ENCODE measurements at regions not wholly inside any gene's neighbourhood (a gene's known extent, or its start where the extent isn't known, plus 50 kb on each side); places are given as distances from the start of the nearest gene placed in this dataset.
A peak's percentile ranks its signal among the peaks of the same experiment; 100 is the strongest.
"Not testable (repeated sequence)": the region's sequence is repeated elsewhere in the genome, so short reads cannot be mapped to it uniquely, and the experiment has no call there.

DNA sequence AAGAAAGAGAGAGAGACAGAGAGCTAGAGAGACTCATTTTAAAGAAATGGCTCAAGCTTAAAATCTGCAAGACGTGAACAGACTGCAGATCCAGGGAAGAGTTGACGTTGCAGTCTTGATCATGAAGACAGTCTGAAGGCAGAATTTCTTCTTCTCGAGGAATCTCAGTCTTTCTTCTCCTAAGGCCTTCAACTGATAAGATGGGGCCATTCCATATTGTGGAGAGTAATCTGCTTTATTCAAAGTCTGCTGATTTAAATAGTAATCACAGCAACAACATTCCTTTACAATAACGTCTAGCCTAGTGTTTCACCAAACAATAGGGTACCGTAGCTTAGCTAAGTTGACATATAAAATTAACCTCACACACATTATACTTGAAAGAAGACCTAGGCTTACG is 208.4 kb upstream of the ADAMTS3 start:
- no peak for DNase-seq (ENCODE audit: low read depth in 2 of 2)

DNA sequence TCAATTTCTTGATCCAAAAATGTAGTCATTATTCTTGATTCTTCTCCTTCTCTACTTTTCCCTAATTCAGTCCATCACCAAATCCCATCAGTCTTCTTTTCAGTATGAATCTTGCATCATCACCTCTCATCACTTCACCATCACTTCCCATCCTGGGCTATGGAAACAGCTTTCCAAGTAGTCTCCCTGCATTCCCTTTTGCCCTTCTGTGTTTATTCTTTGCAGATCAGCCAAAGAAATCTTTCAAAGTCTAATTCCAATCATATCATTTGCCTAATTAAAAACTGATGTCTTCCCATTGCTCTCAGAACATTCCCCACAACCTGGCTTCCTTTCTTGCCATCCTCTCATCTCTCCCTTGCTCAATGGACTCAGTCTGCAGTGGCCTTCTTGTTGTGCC is 201.7 kb upstream of the ADAMTS3 start:
- no peak for DNase-seq (ENCODE audit: low read depth in 2 of 2)

DNA sequence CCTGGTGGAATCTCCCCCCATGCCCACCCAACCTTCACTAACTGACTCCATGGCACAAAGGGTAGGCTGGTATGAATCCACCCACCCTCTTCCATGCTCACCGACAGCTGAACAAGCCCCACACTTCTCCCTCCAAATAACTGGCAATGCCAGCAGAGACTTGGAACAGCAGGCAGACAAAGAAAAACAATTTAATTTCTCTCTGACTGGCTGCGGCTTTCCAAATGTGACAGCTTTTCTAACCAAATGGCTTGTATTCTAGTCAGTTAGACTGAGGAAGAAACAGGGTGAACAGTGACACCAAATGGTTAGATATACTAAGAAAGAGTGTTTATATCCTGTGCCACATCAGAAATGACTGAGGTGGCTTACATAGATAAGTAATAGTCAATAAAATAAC is 199.3 kb upstream of the ADAMTS3 start:
- DNase-seq (ENCODE audit: low read depth in 2 of 2): no peak

DNA sequence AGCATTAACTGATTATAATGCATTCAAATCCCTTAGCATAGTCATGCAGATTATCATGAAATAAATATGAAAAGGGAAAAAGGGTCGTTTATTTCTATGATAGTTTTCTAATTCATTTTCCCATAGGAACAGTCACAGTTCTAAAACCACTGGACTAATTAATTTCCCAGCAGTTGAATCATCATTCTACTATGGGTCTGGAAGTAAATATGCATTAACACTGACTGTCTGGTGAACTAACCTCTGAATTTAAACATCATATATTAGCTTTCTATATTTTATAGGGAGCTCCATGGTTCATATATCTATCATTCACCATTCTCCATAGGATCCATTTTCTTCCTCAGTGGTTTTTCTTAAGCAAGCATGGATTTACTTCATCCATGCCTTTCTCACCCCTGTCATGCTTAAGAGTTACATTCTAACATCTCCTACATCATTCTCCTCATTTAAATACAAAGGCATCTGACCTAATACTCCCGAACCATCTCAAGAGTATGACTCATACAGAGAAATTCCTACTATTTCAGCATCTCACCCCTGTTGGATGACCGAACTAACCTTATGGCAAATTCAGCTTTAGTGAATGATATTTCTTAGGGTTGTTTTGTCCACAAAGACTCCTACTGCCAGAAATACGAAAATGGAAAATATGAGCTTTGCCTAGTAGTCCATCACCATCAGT is 198.7 kb upstream of the ADAMTS3 start:
- no peak for DNase-seq (ENCODE audit: low read depth in 2 of 2)

DNA sequence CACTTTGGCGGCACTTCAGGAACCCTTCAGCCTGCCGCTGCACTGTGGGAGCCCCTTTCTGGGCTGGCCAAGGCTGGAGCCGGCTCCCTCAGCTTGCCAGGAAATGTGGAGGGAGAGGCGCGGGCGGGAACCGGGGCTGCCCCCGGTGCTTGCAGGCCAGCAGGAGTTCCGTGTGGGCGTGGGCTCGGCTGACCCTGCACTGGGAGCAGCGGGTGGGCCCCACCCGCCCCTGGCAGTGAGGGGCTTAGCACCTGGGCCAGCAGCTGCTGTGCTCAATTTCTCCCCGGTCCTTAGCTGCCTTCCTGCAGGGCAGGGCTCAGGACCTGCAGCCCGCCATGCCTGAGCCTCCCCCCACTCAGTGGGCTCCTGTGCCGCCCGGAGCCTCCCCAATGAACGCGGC is 196.8 kb upstream of the ADAMTS3 start:
- DNase-seq (ENCODE audit: low read depth in 2 of 2): not testable (repeated sequence)

DNA sequence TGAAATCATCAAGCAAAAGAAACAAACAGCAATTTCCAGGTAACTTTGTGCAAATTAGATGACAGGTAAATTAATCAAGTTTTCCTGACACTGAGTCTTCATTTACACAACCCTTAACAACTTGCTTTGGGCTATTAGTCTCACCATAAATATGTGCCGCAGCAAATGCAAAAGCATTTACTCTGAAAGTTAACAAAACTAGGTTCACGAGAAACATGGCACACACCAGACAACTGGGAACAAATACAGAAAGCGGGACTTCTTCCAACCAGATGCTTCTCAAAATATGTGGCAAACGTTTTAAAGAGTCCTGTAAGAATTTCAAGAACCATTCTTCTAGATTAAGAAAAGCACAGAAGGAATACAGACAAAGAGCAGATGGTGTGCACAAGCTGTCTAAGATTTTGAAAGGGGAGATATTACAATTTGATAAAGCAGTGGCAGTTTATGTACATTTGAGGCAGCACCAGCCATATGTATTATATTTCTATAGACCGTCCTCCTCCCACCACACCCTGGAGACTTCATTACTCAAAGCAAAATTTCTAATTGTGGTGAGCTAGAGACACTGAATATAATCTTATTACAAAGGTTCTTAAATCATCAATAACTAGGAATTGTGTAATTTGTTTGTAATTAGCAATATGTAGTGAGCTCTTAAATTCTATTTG is 192.5 kb upstream of the ADAMTS3 start:
- no peak for DNase-seq (ENCODE audit: low read depth in 2 of 2)

DNA sequence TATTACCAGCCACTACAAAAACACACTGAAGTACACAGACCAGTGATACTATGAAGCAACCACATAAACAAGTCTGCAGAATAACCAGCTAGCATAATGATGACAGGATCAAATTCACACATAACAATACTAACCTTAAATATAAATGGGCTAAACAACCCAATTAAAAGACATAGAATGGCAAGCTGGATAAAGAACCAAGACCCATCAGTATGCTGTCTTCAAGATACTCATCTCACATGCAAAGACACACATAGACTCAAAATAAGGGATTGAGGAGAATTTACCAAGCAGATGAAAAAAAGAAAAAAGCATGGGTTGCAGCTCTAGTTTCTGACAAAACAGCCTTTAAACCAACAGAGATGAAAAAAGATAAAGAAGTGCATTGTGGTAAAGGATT is 184.4 kb upstream of the ADAMTS3 start:
- DNase-seq (ENCODE audit: low read depth in 2 of 2): not testable (repeated sequence)

DNA sequence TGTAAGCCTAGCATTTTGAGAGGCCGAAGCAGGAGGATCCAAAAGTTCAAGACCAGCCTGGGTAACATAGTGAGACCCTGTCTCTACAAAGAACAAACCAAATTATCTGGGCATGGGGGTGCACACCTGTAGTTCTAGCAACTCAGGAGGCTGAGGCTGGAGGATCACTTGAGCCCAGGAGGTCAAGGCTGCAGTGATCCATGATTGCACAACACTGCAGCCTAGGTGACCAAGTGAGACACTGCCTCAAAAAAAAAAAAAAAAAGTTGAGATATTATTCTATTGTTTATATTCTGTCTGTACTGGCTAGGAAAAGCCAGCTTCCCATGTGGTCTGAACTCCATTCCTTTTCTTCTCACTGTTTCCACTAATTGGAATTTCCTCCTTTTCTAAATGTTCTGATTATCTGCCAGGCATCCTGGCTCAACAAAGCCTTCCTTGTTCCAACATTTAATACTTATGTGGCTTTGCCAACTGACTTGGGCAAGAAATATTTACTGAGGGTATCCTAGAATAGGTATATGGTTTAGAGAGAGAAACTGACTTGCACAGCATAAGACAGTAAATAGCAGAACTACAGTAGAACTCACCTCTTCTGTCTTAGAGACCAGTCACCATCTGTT is 175.2 kb upstream of the ADAMTS3 start:
- DNase-seq (ENCODE audit: low read depth in 2 of 2): no peak

DNA sequence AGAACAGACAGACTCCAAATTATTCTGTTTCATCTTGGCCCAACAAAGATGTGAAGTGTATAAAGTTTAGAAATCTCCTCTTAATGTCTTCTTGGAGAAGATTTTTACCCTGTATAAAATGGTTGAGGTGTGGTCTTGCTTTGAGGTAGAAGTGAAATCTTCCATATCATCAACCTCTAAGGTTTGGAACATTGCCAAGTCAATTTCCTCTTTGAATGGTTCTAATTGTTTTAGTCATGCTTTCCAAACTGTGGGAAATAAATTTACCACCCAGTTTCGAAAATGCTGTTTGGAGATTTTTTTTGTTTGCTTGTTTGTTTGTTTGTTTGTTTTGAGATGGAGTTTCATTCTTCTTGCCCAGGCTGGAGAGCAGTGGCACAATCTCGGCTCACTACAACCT is 174.1 kb upstream of the ADAMTS3 start:
- no peak for DNase-seq (ENCODE audit: low read depth in 2 of 2)

DNA sequence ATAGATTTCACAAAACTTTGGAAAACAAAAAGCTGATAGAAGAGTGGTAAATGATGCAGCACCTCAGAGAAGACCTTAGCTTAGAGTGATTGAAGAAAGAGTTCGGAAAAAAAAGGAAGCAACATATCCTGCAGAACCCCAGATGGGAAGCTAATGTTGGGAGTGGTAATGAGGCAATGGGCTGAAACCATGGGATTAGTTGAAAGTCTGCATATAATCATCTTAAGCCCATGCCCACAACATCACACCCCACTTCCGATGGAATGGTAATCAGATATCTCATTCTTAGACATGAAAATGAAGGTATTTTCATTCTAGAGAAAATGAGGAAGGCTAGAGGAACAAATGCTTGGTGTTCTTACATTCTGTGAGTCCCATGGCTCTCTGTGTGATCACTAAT is 146.3 kb upstream of the ADAMTS3 start:
- no peak for DNase-seq (ENCODE audit: low read depth in 2 of 2)

DNA sequence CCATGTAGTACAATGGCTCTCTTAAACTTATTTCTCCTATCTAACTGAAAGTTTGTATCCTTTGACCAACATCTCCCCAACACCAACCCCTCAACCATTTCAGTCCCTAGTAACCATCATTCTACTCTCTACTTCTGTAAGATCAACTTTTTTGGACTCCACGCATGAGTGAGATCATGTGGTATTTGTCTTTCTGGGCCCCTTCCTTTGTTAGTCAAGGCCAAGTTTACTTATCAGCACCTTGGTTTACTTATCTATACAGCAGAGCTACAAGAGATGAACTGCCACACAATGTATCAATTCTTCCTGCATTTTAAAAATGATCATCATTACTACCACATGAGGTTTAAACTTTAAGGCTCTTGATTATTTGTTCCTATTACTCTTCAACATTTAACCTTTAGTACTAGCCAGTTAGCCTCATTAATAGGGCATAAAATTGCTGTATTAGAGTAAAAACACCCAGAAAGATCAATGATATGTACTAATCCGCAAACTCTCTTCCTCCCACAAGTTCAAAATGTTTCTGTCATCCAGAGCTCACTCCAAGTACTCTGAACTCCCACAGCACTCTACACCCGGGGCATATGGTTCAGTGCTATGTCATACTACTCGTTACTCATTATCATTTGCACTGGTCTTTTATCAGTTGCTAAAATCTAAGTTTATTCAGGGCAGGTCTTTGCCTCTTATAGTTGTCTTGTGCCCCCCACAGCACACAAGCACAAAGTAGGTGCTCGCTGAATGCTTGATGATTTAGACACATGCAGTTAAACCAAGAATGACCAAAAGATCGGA is 145.7 kb upstream of the ADAMTS3 start:
- DNase-seq (ENCODE audit: low read depth in 2 of 2): no peak

DNA sequence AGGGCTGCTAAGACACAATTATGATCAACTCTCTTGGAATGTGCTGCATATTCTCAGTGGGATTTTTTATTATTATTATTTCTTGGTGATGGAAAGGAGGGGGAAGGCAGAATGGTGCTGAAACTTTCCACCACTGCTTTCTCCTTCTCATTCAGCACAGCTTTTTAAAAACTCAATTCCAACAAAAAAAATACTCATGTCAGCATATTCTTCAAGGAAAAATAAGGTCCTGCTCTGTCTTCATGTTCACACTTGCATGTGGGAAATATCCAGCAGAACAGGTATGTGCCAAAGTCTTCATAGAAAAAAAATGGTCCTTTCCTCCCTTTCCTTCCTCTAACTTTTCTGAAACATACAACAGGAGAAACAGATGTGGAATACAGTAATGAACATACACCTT is 144.0 kb upstream of the ADAMTS3 start:
- DNase-seq (ENCODE audit: low read depth in 2 of 2): no peak

DNA sequence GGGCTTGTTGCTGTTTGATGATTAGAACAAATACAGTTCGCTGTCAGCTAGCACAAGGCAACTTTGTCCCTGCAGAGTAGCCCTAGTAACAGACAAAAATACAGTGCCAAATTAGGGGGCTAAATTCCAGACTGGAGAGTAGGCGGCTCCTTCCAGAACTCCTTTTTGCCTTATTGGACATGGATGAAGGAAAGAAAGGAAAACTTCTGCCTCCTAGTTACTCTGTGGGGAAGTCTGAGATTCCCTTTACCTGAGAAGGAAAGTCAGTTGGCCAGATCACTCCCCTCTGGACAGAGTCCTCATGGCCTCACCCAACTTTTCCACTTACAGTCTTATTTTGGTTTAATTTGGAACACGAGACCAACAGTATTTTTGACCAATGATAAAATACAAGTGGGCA is 140.5 kb upstream of the ADAMTS3 start:
- no peak for DNase-seq (ENCODE audit: low read depth in 2 of 2)

DNA sequence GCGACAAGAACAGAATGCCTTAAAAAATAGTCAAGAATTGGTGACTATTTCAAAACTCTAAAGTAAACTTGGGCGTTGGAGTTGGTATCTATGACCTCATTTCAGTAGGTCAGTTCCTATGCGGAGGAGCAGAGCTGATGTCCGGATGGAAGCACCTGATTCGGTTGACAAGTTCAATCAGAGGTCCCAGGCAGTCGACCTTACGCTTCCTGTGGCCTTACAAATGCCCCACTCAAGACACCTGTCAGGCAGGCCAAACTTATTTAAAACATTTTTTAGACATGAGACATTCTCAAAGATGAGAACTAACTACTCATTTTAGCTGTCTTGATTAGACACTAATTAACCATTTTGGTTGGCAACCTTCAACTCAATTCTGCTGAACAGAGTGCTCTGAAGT is 137.7 kb upstream of the ADAMTS3 start:
- DNase-seq (ENCODE audit: low read depth in 2 of 2): no peak

DNA sequence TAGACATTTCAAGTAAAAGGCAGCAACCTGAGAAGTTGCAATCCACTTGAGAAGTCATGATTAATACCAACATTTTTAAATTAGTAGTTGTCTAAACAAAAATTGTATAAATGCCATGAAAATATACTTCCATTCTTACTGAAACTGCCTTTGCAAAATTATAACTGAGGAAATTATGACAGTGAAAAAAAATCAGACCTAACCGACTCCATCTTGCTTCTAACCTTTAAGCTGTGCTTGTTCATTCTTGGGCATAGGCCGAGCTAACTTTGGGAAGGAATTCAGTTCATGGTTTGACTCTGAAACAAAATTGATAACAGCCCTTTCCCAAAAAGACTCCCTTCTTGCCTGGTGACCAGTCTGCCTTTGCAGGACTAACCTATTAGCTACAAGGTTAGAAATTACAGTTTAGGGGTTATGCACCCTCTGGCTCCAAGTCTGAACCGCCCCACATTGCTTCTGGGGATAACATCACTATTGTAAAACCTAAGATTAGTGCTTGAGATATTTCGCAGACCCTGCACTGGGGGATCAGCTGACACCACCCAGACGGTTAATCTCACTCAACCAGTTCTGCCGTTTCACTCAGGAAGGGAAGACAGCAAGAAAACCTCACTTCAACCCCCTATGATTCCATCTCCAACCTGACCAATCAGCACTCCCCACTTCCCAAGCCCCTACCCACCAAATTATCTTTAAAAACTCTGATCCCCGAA is 136.1 kb upstream of the ADAMTS3 start:
- not testable (repeated sequence) for DNase-seq (ENCODE audit: low read depth in 2 of 2)

DNA sequence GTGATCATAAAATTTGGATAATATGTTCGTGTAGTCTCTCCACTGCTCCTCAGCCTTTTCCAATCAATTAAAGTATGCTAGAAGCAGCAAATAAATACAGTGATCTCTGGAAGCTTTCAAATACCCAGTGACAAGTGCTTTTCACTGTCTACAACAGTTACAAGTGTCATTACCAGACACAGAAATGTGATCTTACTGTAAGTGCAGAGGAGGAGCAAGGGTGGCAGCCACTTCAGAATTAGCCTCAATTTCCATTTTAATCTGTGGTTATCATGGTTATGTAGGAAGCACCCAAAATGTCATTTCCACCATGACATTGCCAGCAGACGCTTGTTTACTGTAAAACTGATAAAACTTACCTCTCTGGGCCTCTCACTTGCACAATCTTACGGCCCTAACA is 133.9 kb upstream of the ADAMTS3 start:
- DNase-seq (ENCODE audit: low read depth in 2 of 2): no peak

DNA sequence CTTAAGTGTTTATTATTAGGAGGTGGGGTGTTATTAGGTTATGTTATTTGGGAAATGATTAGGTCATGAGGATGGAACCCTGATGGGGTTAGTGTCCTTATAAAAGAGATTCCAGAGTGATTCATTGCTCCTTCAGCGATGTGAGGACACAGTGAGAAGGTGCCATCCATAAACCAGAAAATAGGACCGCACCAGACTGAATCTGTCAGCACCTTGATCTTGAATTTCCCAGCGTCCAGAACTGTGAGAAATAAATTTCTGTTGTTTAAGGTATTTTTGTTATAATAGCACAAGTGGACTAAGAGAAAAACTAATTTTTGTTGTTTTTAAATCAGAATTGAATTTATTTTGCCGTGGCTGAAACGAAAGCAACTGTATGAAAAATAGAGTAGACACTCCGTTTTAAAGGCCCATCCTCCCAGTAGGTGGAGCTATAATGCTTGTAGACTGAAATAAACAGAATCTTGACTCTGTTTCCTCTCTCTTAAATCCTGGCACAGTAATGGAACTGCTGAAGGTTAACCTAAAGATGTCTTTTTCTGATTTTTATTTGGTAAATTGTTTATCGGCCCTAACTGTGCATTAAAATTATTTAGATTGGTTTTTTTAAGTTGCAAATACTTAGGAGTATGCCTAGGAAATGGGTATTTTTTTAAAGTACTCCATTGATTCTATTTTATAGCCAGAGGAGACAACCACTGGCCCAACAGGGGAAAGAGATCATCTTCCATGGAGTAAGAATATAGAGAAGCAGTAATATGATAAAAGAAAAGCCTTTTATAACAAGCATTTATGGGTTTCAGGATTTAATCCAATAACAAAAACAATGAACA is 133.2 kb upstream of the ADAMTS3 start:
- DNase-seq (ENCODE audit: low read depth in 2 of 2): peak in 1 of 2 donors; percentile 23

DNA sequence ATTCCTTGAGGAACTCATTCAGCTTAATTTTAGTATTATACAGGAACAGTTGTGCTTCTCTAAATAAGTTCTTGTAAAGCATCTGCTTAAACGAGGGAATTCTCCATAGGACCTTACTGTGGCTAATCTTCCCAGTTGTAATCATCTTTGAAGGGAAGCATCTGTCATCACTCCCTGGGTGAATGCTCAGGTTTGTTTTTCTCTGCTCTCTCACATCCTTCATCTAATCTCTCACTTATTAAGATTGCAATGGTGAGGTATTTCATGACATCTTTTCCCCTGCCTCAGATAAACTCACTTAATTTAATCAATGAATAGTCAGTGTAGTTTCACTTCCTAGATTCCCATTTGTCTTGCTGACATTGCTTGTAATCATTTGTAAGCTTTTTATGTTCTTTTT is 121.8 kb upstream of the ADAMTS3 start:
- no peak for DNase-seq (ENCODE audit: low read depth in 2 of 2)

DNA sequence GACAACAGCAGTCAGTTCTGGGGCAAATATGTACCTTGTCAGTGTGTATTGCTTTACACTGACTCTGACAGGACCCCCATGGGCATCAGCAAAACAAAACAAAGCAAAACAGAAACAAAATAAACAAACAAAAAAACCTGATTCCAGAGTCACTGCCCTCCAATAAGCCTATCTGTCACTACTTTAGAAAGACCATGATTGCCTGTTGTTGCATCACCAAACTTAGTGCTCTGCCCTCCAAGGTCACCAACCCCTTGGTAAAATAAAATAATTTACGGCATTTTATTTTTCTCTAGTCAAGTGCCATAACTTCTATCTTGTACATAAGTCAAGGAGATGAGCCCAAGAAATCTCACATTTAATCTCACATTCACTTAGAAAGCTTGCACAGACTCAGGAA is 120.9 kb upstream of the ADAMTS3 start:
- DNase-seq (ENCODE audit: low read depth in 2 of 2): no peak

DNA sequence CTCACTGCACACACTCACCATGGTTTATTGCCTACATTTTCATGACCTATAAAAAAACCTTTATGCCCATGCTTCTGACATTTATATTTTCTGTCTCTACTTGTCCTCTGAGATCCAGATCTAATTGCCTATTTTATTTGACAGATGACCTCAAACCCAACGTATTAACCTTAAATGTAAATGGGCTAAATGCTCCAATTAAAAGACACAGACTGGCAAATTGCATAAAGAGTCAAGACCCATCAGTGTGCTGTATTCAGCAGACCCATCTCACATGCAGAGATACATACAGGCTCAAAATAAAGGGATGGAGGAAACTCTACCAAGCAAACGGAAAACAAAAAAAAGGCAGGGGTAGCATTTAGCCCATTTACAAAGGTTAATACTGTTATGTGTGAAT is 117.4 kb upstream of the ADAMTS3 start:
- DNase-seq (ENCODE audit: low read depth in 2 of 2): not testable (repeated sequence)

DNA sequence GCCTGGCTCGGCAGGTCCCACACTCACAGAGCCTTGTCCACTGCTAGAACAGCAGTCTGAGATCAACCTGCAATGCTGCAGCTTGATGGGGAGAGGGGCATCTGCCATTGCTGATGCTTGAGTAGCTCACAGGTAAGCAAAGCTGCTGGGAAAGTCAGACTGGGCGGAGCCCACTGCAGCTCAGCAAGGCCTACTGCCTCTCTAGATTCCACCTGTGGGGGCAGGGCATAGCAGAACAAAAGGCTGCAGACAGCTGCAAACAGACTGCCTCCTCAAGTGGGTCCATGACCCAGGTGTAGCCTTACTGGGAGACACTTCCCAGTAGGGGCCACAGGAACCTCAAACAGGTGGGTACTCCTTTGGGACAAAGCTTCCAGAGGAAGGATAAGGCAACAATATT is 110.6 kb upstream of the ADAMTS3 start:
- DNase-seq (ENCODE audit: low read depth in 2 of 2): no peak

Measured in stimulated activated CD4-positive, alpha-beta T cell treated with anti-CD3 and anti-CD28 coated beads, Interleukin-4, amount 100 ng/mL, for 48 hours (primary cell).